GM23248 (cell line): ENCODE measurements at regions not wholly inside any gene's neighbourhood (a gene's known extent, or its start where the extent isn't known, plus 50 kb on each side); places are given as distances from the start of the nearest gene placed in this dataset.

ENCODE experiments used
- EZH2 ChIP-seq: fragments of 200-600 bp; sonication (generic); IDR thresholded peaks from 2 replicates; pipeline ENCODE4 v1.6.1; 2018; ENCODE audit warnings: antibody characterized with exemption, mild to moderate bottlenecking; ENCODE audit not compliant: insufficient read depth, poor library complexity, severe bottlenecking
- EZH2phosphoT487 ChIP-seq: fragments of 200-600 bp; sonication (generic); IDR thresholded peaks from 2 replicates; pipeline ENCODE4 v1.6.1; 2018; ENCODE audit warnings: antibody characterized with exemption, moderate library complexity, mild to moderate bottlenecking, low read depth; ENCODE audit not compliant: insufficient read depth

GRCh38 chr2:176423819-176424218 lies 154.6 kb downstream of the MTX2 start:
- TF ChIP-seq EZH2, result no peak
- no peak for TF ChIP-seq EZH2phosphoT487
